H9 (cell line): ENCODE measurements at regions not wholly inside any gene's neighbourhood (a gene's known extent, or its start where the extent isn't known, plus 50 kb on each side); places are given as distances from the start of the nearest gene placed in this dataset.

Source experiments
- DNase-seq: peaks from one replicate; pipeline ENCODE4 v3.0.0-alpha.2; 2017
- H2AFZ ChIP-seq: one replicate; pipeline ENCODE4 v1.6.1; 2013; ENCODE audit warnings: mild to moderate bottlenecking, low read length, control low read depth, moderate library complexity
- H2AK5ac ChIP-seq: 2 replicates; pipeline ENCODE4 v1.6.1; 2013; ENCODE audit warnings: low read length, control low read depth, mixed read lengths; ENCODE audit not compliant: insufficient read length
- H2BK120ac ChIP-seq: one replicate; pipeline ENCODE4 v1.6.1; 2013; ENCODE audit warnings: low read depth, mild to moderate bottlenecking, low read length, control low read depth, inconsistent platforms; ENCODE audit not compliant: poor library complexity, severe bottlenecking
- H2BK12ac ChIP-seq: 2 replicates; pipeline ENCODE4 v1.6.1; 2013; ENCODE audit warnings: low read length, control low read depth, mixed read lengths, low read depth; ENCODE audit not compliant: insufficient read length
- H2BK15ac ChIP-seq: 2 replicates; pipeline ENCODE4 v1.6.1; 2013; ENCODE audit warnings: low read depth, low read length, control low read depth
- H2BK20ac ChIP-seq: one replicate; pipeline ENCODE4 v1.6.1; 2013; ENCODE audit warnings: low read depth, mild to moderate bottlenecking, low read length, control low read depth, inconsistent platforms; ENCODE audit not compliant: poor library complexity, severe bottlenecking
- H2BK5ac ChIP-seq: 2 replicates; pipeline ENCODE4 v1.6.1; 2013; ENCODE audit warnings: low read length, control low read depth, mixed read lengths; ENCODE audit not compliant: insufficient read length
- H3K14ac ChIP-seq: 2 replicates; pipeline ENCODE4 v1.6.1; 2013; ENCODE audit warnings: low read length, control low read depth; ENCODE audit not compliant: insufficient read depth
- H3K18ac ChIP-seq: 2 replicates; pipeline ENCODE4 v1.6.1; 2013; ENCODE audit warnings: low read depth, mild to moderate bottlenecking, mixed read lengths, low read length, control low read depth; ENCODE audit not compliant: insufficient read length
- H3K23ac ChIP-seq: 2 replicates; pipeline ENCODE4 v1.6.1; 2013; ENCODE audit warnings: low read length, control low read depth, mixed read lengths, low read depth; ENCODE audit not compliant: insufficient read length
- H3K23me2 ChIP-seq: 2 replicates; pipeline ENCODE4 v1.6.1; 2013; ENCODE audit warnings: low read depth, mild to moderate bottlenecking, mixed read lengths, low read length, control low read depth; ENCODE audit not compliant: insufficient read length, poor library complexity, severe bottlenecking
- H3K27ac ChIP-seq: 2 replicates; pipeline ENCODE4 v1.5.1; 2013; ENCODE audit warnings: low read length, control low read depth, mixed read lengths, low read depth; ENCODE audit not compliant: insufficient read length
- H3K27me3 ChIP-seq: 2 replicates; pipeline ENCODE4 v1.6.1; 2013; ENCODE audit warnings: low read length, control low read depth, inconsistent platforms; ENCODE audit not compliant: insufficient read depth
- H3K4ac ChIP-seq: 2 replicates; pipeline ENCODE4 v1.6.1; 2013; ENCODE audit warnings: low read depth, mild to moderate bottlenecking, control low read depth, inconsistent platforms, low read length, moderate library complexity
- H3K4me1 ChIP-seq: 2 replicates; pipeline ENCODE4 v1.6.1; 2013; ENCODE audit warnings: low read length, control low read depth, inconsistent platforms; ENCODE audit not compliant: insufficient read depth
- H3K4me2 ChIP-seq: 2 replicates; pipeline ENCODE4 v1.6.1; 2013; ENCODE audit warnings: low read length, control low read depth, mixed read lengths; ENCODE audit not compliant: insufficient read length, insufficient read depth
- H3K56ac ChIP-seq: 2 replicates; pipeline ENCODE4 v1.6.1; 2013; ENCODE audit warnings: low read depth, mild to moderate bottlenecking, mixed read lengths, low read length, control low read depth; ENCODE audit not compliant: insufficient read length
- H3K79me1 ChIP-seq: 2 replicates; pipeline ENCODE4 v1.6.1; 2013; ENCODE audit warnings: low read depth, mild to moderate bottlenecking, moderate library complexity, low read length, control low read depth, inconsistent platforms; ENCODE audit not compliant: insufficient read depth, poor library complexity, severe bottlenecking
- H3K79me2 ChIP-seq: 2 replicates; pipeline ENCODE4 v1.6.1; 2013; ENCODE audit warnings: low read length, control low read depth, inconsistent platforms; ENCODE audit not compliant: insufficient read depth
- H3K9ac ChIP-seq: 2 replicates; pipeline ENCODE4 v1.6.1; 2013; ENCODE audit warnings: low read length, control low read depth, mixed read lengths; ENCODE audit not compliant: insufficient read length; ENCODE audit errors: extremely low read depth
- H3K9me3 ChIP-seq: one replicate; pipeline ENCODE4 v1.6.1; 2013; ENCODE audit warnings: low read depth, low read length, inconsistent platforms; ENCODE audit not compliant: control insufficient read depth
- H3T11ph ChIP-seq: one replicate; pipeline ENCODE4 v1.6.1; 2013; ENCODE audit warnings: mild to moderate bottlenecking, low read length, control low read depth, inconsistent platforms
- H4K20me1 ChIP-seq: one replicate; pipeline ENCODE4 v1.6.1; 2013; ENCODE audit not compliant: control insufficient read depth, insufficient read length, insufficient read depth
- H4K5ac ChIP-seq: 2 replicates; pipeline ENCODE4 v1.6.1; 2013; ENCODE audit warnings: low read depth, mild to moderate bottlenecking, mixed read lengths, low read length, control low read depth; ENCODE audit not compliant: insufficient read length
- H4K8ac ChIP-seq: replicated peaks from 2 replicates; pipeline ENCODE4 v1.6.1; 2013; ENCODE audit warnings: low read length, control low read depth, mixed read lengths, low read depth; ENCODE audit not compliant: insufficient read length
- H4K91ac ChIP-seq: 2 replicates; pipeline ENCODE4 v1.6.1; 2013; ENCODE audit warnings: low read depth, mild to moderate bottlenecking, moderate library complexity, mixed read lengths, low read length, control low read depth; ENCODE audit not compliant: insufficient read length
- H3K27ac Mint-ChIP-seq, 3 experiments: 2 replicates in 2 of 3; 3 replicates in 1 of 3; pipeline ENCODE4 v1.8.0; 2020 to 2021; ENCODE audit warnings: mixed read lengths in 3 of 3, mild to moderate bottlenecking in 1 of 3, moderate library complexity in 1 of 3
- H3K27me3 Mint-ChIP-seq: 2 replicates; pipeline ENCODE4 v1.8.0; 2021; ENCODE audit warnings: low read depth, mild to moderate bottlenecking, moderate library complexity, mixed read lengths
- H3K36me3 Mint-ChIP-seq, 3 experiments: 2 replicates in 2 of 3; 3 replicates in 1 of 3; pipeline ENCODE4 v1.8.0; 2020 to 2021; ENCODE audit warnings: low read depth in 3 of 3, mixed read lengths in 3 of 3; ENCODE audit not compliant: insufficient read depth in 1 of 3
- H3K4me1 Mint-ChIP-seq, 2 experiments: 2 replicates each; pipeline ENCODE4 v1.8.0; 2020; ENCODE audit warnings: mixed read lengths in 2 of 2
- H3K4me3 Mint-ChIP-seq, 2 experiments: 2 replicates in 1 of 2; 3 replicates in 1 of 2; pipeline ENCODE4 v1.8.0; 2020 to 2021; ENCODE audit warnings: mild to moderate bottlenecking in 2 of 2, mixed read lengths in 2 of 2, moderate library complexity in 1 of 2
- H3K9me3 Mint-ChIP-seq, 2 experiments: 2 replicates in 1 of 2; 3 replicates in 1 of 2; pipeline ENCODE4 v1.8.0; 2020; ENCODE audit warnings: mild to moderate bottlenecking in 2 of 2, mixed read lengths in 2 of 2, moderate library complexity in 1 of 2
- CTCF ChIP-seq: fragments of 200-600 bp; sonication (generic); conservative IDR thresholded peaks from 3 replicates; pipeline ENCODE4 v1.8.0; 2021; ENCODE audit warnings: antibody characterized with exemption, mild to moderate bottlenecking
- WGBS: extraction: QIAGEN DNeasy Blood & Tissue Kit; methylation state at CpG from one replicate; pipeline ENCODE4 v1.1.7; 2013; ENCODE audit warnings: missing lambda C conversion rate, low lambda C conversion rate, mixed read lengths; ENCODE audit not compliant: insufficient read length; ENCODE audit errors: extremely low coverage; 5-methylcytosine and 5-hydroxymethylcytosine counted together

- Histone ChIP-seq H3K4me2 (no peak overlapping the region), H2BK120ac (no peak overlapping the region), H3T11ph (no peak overlapping the region), H2BK15ac (no peak overlapping the region), H3K23ac (no peak overlapping the region), H3K27ac (no peak overlapping the region), H4K5ac (no peak overlapping the region), H3K18ac (no peak overlapping the region), H2BK20ac (no peak overlapping the region), H3K9ac (no peak overlapping the region), H3K14ac (no peak overlapping the region), H2AK5ac (no peak overlapping the region), H3K79me2 (no peaks in the 10 kb centered on the region), H4K91ac (no peak overlapping the region), H4K8ac (no peak overlapping the region), H2BK5ac (no peak overlapping the region), H3K4ac (no peak overlapping the region), H3K27me3 (no peaks in the 10 kb centered on the region), H3K56ac (no peak overlapping the region), H3K23me2 (no peaks in the 10 kb centered on the region), H4K20me1 (no peaks in the 10 kb centered on the region), H2AFZ (no peak overlapping the region), H3K79me1 (no peaks in the 10 kb centered on the region), H3K4me1 (peaks cover 8% of the 10 kb centered on the region; the same call in 1 of the 2 replicates), H2BK12ac (no peak overlapping the region), H3K9me3 (no peaks in the 10 kb centered on the region)
- H3K27ac Mint-ChIP-seq = no peak overlapping the region
- no peak overlapping the region for H3K4me3 Mint-ChIP-seq
- H3K4me1 Mint-ChIP-seq = peaks cover 30 to 35% of the 10 kb centered on the region in 2 experiments
- peaks cover 0 to 7% (median 0%) of the 10 kb centered on the region in 3 experiments; a peak in 1 of 7 replicates for H3K36me3 Mint-ChIP-seq
- H3K9me3 Mint-ChIP-seq = peaks cover 0 to 3% of the 10 kb centered on the region in 2 experiments; a peak in 1 of 5 replicates
- no peaks in the 10 kb centered on the region for H3K27me3 Mint-ChIP-seq
- WGBS = no CpG with 5 or more reads among the region's 4 CpGs
- no peak for TF ChIP-seq CTCF
- no peak for DNase-seq
Measured at GRCh38 chr15:39434163-39434562, 146.7 kb upstream of the THBS1 start.
